Activated T-cell treated with anti-CD3 and anti-CD28 coated beads, Interleukin-2, amount 50 U/mL, for 1 hour (primary cell): ENCODE measurements at regions not wholly inside any gene's neighbourhood (a gene's known extent, or its start where the extent isn't known, plus 50 kb on each side); places are given as distances from the start of the nearest gene placed in this dataset.
"Not testable (repeated sequence)": the region's sequence is repeated elsewhere in the genome, so short reads cannot be mapped to it uniquely, and the experiment has no call there.

Experiments used
- DNase-seq: peaks from one replicate; pipeline ENCODE4 v3.0.0-alpha.2; 2020

DNA sequence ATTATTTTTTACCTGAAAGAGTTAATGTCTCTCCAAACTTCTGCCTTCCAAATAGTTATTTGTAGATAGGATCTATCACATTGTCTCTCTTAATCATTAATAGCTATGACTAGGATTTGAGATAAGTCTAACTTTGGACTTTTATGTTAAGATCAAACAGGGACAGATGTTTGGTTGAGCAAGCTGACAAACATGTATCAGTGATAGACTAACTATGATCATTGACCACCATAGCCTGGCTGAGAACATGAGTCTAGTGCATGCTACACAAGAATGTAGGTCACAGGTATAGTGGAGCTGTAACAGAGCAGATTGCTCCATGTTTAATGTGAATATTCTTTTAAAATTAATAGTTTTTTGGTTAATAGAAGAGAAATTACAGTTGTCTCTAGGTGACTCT is 52.0 kb downstream of the SYT15B start:
- not testable (repeated sequence) for DNase-seq

DNA sequence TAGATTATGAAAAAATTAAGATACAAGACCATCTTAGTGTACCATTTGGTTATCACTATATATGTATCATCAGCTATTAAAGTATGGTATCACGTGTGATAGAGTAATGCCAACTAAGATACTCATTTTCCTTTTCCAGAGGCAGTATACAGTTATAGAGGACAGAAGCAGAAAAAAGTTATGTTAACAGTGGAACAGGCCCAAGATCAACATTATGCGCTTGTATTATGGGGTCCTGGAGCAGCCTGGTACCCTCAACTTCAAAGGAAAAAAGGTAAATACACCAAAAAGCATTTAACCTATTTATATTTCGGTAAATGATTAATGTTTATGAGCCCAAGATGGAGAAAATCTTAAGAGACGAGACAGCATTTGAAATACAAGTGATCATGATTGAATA is 52.9 kb downstream of the SYT15B start:
- DNase-seq: not testable (repeated sequence)

DNA sequence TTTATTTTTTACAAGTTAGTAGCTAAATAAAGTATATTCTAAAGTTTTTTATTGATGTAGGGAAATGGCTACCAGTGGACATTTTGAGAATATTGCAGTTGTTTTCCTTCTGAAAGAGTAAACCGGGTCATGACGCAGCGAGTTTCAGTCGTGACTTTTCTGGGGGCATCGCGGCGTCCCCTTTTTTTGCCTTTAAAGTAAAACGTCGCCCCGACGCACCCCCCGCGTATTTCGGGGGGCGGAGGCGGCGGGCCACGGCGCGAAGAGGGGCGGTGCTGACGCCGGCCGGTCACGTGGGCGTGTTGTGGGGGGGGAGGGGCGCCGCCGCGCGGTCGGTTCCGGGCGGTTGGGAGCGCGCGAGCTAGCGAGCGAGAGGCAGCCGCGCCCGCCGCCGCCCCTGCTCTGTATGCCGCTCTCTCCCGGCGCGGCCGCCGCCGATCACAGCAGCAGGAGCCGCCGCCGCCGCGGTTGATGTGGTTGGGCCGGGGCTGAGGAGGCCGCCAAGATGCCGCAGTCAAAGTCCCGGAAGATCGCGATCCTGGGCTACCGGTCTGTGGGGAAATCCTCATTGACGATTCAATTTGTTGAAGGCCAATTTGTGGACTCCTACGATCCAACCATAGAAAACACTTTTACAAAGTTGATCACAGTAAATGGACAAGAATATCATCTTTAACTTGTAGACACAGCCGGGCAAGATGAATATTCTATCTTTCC is 57.5 kb downstream of the SYT15B start:
- peak; percentile 77 for DNase-seq

DNA sequence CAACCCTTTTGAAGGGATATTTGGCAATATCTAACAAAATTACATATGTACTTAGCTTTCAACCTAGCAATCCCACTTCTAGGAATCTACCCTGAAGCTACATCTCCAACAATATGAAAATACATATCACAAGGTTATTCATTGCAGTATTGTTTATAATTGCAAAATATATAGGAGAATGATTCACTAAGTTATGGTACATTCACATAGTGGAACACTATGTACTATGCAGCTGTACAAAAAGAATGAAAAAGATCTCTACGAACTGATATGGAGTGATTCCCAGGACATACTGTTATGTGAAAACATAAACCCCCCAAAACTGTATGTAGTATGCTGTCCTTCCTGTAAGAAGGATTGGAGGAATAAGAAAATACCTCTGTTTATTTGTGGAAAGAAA is 62.1 kb downstream of the SYT15B start:
- DNase-seq: not testable (repeated sequence)

DNA sequence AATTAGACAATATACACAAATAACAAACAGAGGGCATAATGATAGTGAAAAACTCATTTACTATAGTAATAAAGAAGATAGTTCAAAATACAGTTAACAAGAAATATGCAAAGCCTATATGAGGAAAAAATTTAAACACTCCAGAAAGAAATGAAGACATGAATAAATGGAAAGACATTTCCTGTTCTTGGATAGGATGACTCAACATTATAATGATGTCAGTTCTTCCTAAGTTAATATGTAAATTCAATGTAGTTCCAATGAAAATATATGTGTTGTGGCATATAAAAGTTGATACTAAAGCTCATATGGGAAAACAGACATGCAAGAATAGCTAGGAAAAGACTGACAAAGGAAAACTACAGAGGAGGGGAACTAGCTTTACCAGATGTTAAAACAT is 63.5 kb downstream of the SYT15B start:
- DNase-seq: not testable (repeated sequence)

DNA sequence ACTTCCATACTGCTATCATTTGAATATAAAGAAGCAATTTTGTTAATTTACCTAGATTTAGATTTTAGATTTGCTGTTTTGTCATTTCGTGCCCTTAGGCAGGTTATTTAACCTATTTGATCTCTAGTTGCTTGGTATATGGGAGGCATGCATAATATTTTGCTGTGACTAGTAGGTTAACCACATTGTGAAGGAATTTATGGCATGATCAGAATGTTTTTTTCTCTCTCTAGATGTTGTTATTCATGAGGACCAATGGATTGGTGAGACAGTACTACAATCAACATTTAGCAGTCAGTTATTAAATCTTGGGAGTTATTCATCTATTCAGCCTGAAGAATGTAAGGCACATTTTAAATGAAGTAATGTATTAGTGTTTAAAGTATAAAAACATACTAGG is 67.2 kb downstream of the SYT15B start:
- not testable (repeated sequence) for DNase-seq

DNA sequence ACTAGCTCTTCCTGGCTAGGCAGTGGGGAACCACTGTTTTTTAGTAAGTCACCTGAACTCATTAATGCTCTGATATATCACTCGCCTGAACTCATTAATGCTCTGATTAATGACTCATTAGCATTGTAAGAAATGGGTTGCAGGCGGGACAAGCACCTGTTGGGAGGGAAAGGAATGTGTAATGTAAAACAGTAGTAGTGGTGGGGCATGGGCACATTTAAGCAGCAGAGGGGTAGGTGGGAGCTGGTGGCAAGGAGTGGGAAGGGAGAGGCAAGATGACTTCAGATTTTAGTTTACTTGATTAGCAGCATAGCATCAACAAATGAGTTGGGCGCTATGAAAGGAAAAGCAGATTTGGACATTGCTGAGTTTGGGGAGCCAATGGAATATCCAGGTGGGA is 68.2 kb downstream of the SYT15B start:
- not testable (repeated sequence) for DNase-seq

DNA sequence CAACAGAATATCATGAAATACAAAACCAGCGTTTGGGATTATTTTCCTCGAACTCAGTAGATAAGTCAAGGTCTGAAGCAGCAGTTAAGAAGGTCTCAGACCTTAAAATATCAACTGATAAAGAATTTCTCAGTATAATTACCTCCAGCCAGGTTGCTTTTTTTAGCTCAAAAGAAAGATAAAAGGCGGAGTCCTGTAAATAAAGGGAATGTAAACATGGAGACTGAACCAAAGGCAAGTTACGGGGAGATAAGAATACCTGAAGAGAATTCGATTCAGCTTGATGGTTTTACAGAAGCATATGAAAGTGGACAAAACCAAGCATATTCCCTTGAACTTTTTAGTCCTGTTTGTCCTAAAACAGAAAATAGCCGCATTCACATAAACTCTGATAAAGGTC is 73.1 kb downstream of the SYT15B start:
- DNase-seq: not testable (repeated sequence)

DNA sequence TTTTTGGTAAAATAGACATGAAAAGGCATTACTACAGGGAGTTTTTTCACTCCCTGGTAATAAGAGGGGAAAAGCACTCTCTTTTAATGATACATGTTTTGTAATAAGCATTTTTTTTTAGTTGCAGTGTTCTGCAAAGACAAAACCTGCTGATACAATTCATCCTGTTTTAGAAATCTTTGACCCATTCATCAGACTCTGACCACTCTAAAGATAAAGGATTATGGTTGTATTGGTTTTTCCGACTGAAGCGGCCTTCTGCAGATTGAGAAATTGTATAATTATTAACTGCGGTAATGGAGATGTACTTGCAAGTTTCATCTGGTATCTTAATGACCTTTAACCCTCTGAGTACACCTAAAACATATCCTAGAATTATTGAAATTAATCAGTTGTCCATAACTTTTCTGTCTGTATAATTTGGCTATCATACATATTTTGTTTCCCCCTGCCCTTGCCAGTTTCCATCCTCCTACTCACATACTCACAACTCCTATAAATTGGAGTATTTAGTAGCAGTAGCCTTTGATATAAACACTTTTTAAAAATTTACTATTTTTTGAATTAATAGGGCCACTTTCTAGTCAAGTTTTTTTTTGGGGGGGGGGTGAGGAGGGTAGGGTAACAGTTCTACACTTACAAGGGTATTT is 79.4 kb downstream of the SYT15B start:
- DNase-seq: not testable (repeated sequence)

DNA sequence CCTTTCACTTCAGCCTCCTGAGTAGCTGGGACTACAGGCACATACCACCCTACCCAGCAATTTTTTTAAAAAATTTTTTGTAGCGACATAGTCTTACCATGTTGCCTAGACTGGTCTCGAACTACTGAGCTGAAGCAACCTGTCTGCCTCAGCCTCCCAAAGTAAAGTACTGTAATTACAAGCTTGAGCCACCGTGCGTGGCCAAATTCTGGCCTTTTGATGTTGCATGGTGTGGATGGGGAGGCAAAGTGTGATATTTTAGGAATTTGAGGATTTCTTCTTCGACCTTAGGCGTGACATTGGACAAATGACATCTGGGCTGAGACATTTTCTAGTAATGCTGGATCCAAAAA is 81.8 kb downstream of the SYT15B start:
- DNase-seq: not testable (repeated sequence)

DNA sequence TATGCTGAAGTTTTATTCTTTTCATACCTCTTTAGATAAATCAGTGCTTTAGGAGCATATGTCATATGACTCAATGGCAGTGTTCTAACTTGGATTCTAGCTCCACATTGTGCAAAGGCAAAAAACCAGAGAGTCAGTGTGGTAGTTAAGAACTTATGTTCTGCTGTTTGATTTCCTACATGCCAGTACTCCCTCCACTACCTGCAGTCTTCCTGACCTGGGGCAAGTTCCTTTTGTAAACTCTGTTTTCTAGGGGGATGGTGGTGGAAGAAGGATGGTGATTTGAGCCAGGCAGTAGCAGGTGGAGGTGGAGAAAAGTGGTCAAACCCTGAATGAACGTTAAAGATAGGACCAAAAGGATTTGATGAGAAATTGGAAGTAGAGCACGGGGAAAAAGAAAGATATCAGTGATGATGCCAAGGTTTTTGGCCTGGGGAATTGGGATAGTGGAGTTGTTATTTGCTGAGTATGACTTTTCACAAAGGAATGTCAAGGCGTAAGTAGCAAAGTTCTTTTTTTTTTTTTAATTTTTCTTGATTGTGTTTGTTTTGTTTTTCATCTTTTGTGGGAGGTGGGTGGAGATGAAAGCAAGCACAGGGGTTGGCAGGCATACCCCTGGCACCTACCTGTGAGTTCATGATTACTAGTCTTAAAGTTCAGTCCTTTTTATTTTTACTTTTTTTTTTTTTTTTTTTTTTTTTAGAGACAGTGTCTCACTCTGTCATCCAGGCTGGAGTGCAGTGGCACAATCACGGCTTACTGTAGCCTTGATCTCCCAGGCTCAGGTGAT is 82.3 kb downstream of the SYT15B start:
- not testable (repeated sequence) for DNase-seq

DNA sequence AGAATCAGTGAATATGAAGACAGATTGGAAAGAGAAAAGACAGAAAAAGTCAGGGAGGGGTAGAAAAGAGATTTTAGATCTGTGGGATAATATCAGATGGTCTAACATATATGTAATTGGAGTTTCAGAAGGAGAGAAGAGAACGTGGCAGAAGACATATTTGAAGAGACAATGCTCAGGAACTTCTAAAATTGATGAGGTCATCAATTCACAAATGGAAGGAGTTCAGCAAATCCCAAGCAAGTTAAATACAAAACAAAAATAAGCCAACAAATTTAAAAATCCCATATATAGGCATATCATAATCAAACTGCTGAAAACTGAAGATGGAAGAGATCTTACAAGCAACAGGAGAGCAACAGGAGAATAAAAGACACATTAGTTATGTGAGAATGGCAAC is 87.3 kb downstream of the SYT15B start:
- DNase-seq: not testable (repeated sequence)

DNA sequence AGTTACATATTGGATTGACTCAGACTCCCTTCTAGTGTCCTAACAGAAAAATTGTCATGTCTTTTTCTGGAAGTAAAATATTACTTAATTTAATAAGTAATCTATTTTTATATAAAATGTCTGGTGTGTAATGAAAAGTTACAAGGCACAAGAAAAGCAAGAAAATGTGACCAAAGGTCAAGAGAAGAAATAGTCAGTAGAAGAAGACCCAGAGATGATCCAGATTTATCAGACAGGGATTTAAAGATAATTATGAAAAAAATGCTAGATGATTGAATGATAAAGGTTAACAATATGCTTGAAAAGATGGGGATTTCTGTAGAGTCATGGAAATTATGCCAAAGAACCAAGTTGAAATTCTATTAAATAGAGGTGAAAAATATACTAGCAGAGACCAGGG is 87.8 kb downstream of the SYT15B start:
- not testable (repeated sequence) for DNase-seq

DNA sequence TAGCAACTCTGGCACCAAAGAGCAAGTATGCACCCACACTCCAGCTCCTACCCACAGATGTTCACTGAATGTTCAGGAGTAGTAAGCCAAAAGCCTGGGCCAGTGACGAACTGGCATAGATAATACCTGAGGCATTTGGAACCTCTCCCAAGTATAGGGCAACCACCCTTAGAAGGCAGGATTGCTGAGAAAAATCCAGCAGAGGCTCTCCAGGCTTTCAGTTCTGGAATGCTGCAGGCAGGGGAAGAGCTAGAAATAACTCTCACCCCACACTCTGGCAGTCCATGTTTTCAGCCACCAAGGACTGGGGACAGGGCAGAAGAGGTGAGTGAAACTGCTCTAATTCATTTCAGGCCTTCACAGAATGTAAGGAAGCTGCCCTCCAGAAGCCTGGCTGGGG is 90.3 kb downstream of the SYT15B start:
- not testable (repeated sequence) for DNase-seq

DNA sequence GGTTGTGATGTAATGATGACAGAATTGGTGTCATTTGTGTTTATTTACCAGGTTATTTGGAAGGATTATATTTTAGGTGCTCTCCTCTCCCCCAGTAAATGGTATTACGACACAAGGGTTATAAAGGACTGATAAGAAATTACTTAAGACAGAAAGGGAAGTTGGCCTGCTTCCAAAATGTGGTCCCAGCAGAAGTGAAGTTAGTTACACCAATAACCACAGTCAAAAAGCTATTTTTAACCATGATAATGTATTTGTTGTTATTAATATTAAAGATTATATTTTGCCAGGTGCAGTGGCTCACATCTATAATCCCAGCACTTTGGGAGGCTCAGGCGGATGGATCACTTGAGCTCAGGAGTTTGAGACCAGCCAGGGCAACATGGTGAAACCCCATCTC is 92.5 kb downstream of the SYT15B start:
- DNase-seq: not testable (repeated sequence)

DNA sequence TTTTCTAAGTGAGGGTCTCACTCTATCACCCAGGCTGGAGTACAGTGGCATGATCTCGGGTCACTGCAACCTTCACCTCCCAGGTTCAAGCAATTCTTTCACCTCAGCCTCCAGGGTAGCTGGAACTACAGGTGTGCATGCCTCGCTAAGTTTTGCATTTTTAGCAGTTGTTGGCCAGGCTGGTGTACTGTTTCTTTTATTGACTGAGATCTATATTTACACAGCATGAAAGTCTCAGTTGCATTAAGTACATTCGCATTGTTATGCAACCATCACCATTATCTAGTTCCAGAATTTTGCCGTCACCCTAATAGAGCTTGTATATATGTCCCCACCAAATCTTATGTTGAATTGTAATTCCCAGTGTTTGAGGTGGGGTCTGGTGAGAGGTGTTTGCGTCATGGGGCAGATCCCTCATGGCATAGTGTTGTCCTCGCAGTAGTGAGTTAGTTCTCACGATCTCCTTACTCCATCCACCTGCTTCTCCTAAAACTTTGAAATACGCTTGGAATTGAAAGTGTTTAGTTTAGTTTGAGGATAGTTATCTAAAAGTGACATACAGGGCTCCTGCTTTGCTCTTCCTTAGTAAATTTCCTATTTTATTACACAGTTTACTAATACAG is 101.3 kb downstream of the SYT15B start:
- DNase-seq: not testable (repeated sequence)

DNA sequence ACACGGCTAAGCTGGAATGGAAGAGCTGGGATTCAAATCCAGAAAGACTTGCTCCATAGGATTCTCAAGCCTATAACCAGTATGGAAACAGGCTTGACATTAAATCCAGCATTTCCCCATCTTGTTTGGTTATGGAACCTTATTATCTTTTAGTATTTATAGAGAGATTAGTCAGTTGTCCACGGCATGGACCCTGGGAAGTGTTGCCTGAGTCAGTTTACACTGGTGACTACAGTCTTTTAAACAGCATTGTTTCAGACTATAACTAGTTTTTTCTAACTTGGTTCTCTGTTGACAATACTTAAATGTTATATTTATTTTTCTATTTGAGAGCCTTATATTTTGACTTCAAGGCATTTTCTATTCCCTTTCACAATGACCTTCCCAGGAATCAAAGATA is 106.7 kb downstream of the SYT15B start:
- DNase-seq: not testable (repeated sequence)

DNA sequence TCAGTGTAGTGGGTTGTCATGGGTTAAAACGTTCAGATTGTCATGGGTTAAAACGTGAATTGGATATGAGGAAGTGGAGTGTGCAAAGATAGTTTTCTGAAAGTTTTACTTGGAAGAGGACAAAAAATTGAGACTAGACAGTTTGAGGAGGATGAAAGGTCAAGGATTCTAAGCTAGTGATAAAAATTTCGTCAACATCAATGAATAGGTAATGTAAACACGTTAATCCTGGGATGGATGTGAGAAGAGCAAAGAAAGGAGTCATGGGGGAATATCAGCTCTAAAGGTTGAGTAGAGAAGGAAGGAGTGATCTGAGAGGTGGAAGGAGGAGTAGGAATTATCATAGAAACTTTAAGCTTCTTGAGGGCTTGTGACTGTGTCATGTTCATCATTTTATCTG is 109.2 kb downstream of the SYT15B start:
- not testable (repeated sequence) for DNase-seq

DNA sequence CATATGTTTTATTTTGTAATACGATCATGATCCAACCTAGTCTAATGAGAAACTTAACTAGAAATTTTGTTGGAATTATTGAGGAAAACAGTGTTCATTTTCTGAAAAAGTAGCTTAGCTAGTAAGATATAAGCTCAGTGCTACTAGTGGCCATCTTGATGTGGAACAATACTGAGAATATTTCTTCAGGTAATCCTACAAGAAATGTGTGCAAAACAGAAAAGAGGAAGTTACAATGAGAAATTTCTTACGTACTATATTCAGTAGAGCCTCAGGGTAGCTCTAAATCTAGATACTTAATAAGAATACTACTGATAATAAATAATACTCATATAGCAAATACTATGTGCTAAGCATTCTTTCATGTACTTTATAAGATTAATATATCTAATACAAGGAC is 114.8 kb downstream of the SYT15B start:
- DNase-seq: not testable (repeated sequence)

DNA sequence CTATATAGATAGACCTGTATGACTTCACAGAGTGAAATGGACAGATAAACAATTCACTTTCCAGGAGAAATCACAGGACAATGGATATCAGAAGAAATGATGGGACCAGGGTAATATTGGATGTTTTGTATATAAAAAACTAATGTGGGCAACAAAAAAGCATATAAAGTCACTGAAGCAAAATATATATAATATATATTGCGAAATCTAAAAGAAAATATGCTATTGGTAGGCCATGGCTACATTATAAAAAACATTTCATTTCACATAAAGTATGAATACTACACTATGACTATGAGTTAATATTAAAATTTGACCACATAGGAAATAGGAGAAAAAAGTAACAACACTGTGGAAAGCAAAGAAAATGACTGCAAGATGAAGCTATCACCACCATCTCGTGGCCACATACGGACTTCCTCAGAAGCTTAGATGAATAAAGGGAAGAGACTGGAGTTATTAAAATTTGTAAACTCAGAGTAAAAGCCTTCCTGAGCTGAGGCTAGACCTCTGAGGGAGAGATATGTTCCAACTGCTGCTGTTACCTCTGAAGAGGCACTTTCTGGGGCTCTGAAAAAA is 115.8 kb downstream of the SYT15B start:
- DNase-seq: not testable (repeated sequence)

DNA sequence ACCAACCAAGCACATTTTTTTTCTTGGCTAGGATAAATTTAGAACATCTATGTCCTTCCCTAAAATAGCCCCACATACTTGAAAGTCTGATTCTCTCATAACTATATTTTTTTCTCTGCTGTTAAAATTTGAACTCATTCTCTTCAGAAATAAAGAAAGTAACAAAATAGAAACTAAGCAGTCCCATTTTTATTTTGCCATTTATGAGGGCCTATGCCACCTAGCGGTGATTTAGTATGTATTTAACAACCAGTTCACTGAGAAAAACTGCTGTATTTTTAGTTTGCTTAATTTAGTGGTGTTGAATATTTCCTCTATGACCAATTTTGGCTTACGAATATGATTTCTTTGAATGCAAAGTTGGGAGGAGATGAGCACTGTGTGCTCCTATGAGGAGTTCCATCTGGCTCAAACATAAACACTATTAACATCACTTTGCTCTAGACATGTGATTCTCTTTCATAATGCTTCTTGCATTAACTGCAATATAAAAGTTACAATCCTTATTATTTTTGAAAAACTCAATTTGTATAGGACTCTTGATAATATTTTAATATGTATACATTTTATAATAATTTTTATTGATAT is 116.6 kb downstream of the SYT15B start:
- DNase-seq: not testable (repeated sequence)

DNA sequence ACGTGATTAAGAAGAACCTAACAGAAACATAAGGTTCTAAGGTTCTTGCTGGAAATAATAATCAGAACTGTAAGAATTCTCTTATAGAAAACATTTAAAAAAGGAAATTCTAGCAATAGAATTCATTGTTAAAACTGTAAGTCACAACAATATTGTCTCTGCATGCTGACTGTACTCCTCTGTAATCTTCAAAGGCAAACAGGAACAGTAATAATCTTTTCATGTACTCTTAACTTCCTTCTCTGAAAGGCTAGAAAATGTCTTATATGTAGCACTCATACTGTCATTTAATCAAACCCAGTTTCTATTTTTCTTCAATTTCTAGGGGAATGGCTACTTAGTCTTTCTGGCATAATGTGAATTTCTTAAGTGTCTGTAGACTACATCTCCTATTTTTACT is 103.5 kb upstream of the AGAP9 start:
- not testable (repeated sequence) for DNase-seq

DNA sequence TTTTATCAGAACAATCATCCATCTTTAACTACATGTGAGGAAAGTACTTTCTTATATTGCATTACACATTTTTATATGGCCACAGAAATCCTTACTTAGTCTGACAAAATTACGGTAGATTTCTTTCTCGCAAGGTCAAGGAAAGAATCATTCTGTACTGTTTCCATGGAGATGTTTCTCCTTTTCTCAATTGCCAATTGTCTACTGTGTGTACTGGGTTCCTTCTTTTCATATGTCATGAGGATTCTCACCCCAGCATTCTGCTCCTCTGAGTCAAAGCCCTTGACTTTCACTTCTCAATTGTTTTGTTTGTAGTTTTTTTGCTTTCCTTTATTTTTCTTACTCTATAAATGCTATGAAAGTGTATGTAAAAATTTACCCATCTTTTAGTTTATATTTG is 99.3 kb upstream of the AGAP9 start:
- not testable (repeated sequence) for DNase-seq
